Cardiac fibroblast (primary cell): ENCODE measurements at regions not wholly inside any gene's neighbourhood (a gene's known extent, or its start where the extent isn't known, plus 50 kb on each side); places are given as distances from the start of the nearest gene placed in this dataset.
"Not testable (repeated sequence)": the region's sequence is repeated elsewhere in the genome, so short reads cannot be mapped to it uniquely, and the experiment has no call there.

ENCODE experiments used
- DNase-seq, 2 donors: peaks; one replicate each; pipeline versions ENCODE4 v3.0.0 to v3.0.0-alpha.2; 2010; ENCODE audit warnings: low read depth in 2 of 2
- H3K4me3 ChIP-seq, 2 donors: replicated peaks in 1 of 2; 1 replicate in 1 of 2; 2 replicates in 1 of 2; pipeline ENCODE4 v1.5.1; 2011; ENCODE audit warnings: low read depth in 2 of 2, low read length in 2 of 2, mild to moderate bottlenecking in 2 of 2, moderate library complexity in 1 of 2
- CTCF ChIP-seq: IDR thresholded peaks from one replicate; pipeline ENCODE4 v1.5.1; 2011; ENCODE audit warnings: low read depth, mild to moderate bottlenecking, low read length, inconsistent platforms

GRCh38 chr2:109669731-109670130 is 55.6 kb downstream of the SOWAHC start:
- H3K4me3 ChIP-seq = no peak overlapping the region
- TF ChIP-seq CTCF = no peak
- DNase-seq = no peak

GRCh38 chr2:109670556-109671411 is 56.6 kb downstream of the SOWAHC start:
- H3K4me3 ChIP-seq = no peak overlapping the region
- no peak for DNase-seq
- TF ChIP-seq CTCF = no peak

GRCh38 chr2:109674894-109675534 is 60.9 kb downstream of the SOWAHC start:
- no peak overlapping the region for H3K4me3 ChIP-seq
- DNase-seq = no peak
- no peak for TF ChIP-seq CTCF

- no peak for DNase-seq
- H3K4me3 ChIP-seq = no peak overlapping the region
- TF ChIP-seq CTCF = no peak
These were observed 61.6 kb downstream of the SOWAHC start for GRCh38 chr2:109675666-109676345.

GRCh38 chr2:109676346-109676902 is 62.3 kb downstream of the SOWAHC start:
- no peak overlapping the region for H3K4me3 ChIP-seq
- no peak for DNase-seq
- TF ChIP-seq CTCF = no peak

- DNase-seq = not testable (repeated sequence)
These were observed 63.1 kb downstream of the SOWAHC start for GRCh38 chr2:109677121-109677731.

More at GRCh38 chr2:109677121-109677731, 63.1 kb downstream of the SOWAHC start:
- not testable (repeated sequence) for H3K4me3 ChIP-seq
